ENCODE measurements at regions not wholly inside any gene's neighbourhood (a gene's known extent, or its start where the extent isn't known, plus 50 kb on each side); places are given as distances from the start of the nearest gene placed in this dataset.

- no peak for TF ChIP-seq CTCF (IDR thresholded peaks at IDR 0.05; ENCODE audit: unreplicated experiment)
- no peak overlapping the region for H3K27ac Mint-ChIP-seq (ENCODE audit: unreplicated experiment)
- no peaks in the 10 kb centered on the region for H3K36me3 Mint-ChIP-seq (ENCODE audit: insufficient read depth, unreplicated experiment)
- BruUV-seq (replicated peaks): no TSS peak
- intact Hi-C loops (cut with micrococcal nuclease; ENCODE audit: unreplicated experiment): loop anchor here (1.0 kb wide), 1 partner anchor 18 kb away; no protein-coding TSS in a partner anchor
- no peak for DNase-seq
- H3K9me3 Mint-ChIP-seq (ENCODE audit: low read depth, unreplicated experiment): no peaks in the 10 kb centered on the region
- H3K4me3 Mint-ChIP-seq (ENCODE audit: low read depth, unreplicated experiment): no peak overlapping the region
- CTCF ChIA-PET: no interaction called here
- peaks cover 23% of the 10 kb centered on the region for H3K4me1 Mint-ChIP-seq (ENCODE audit: low read depth, unreplicated experiment)
- no peaks in the 10 kb centered on the region for H3K27me3 Mint-ChIP-seq (ENCODE audit: unreplicated experiment)
Observed at GRCh38 chr7:46137725-46138124, 216.7 kb upstream of the IGFBP3 start.

GRCh38 chr7:46135557-46135956 is 214.5 kb upstream of the IGFBP3 start:
- BruUV-seq (replicated peaks): no TSS peak
- CTCF ChIA-PET: no interaction called here

GRCh38 chr7:46134795-46135194 is 213.7 kb upstream of the IGFBP3 start:
- intact Hi-C loops (cut with micrococcal nuclease; ENCODE audit: unreplicated experiment): no loop called here
- Mint-ChIP-seq H3K4me3 (ENCODE audit: low read depth, unreplicated experiment) (no peak overlapping the region), H3K9me3 (ENCODE audit: low read depth, unreplicated experiment) (no peaks in the 10 kb centered on the region), H3K36me3 (ENCODE audit: insufficient read depth, unreplicated experiment) (no peaks in the 10 kb centered on the region), H3K4me1 (ENCODE audit: low read depth, unreplicated experiment) (peaks cover 32% of the 10 kb centered on the region), H3K27ac (ENCODE audit: unreplicated experiment) (no peak overlapping the region), H3K27me3 (ENCODE audit: unreplicated experiment) (no peaks in the 10 kb centered on the region)
- BruUV-seq (replicated peaks): no TSS peak
- CTCF ChIA-PET: no interaction called here
- no peak for DNase-seq
- no peak for TF ChIP-seq CTCF (IDR thresholded peaks at IDR 0.05; ENCODE audit: unreplicated experiment)

More at GRCh38 chr7:46135557-46135956, 214.5 kb upstream of the IGFBP3 start:
- H3K4me1 Mint-ChIP-seq (ENCODE audit: low read depth, unreplicated experiment): peaks cover 33% of the 10 kb centered on the region
- no peak overlapping the region for H3K4me3 Mint-ChIP-seq (ENCODE audit: low read depth, unreplicated experiment)
- H3K9me3 Mint-ChIP-seq (ENCODE audit: low read depth, unreplicated experiment): no peaks in the 10 kb centered on the region
- H3K36me3 Mint-ChIP-seq (ENCODE audit: insufficient read depth, unreplicated experiment): no peaks in the 10 kb centered on the region
- no peak overlapping the region for H3K27ac Mint-ChIP-seq (ENCODE audit: unreplicated experiment)
- TF ChIP-seq CTCF (IDR thresholded peaks at IDR 0.05; ENCODE audit: unreplicated experiment): no peak
- no peaks in the 10 kb centered on the region for H3K27me3 Mint-ChIP-seq (ENCODE audit: unreplicated experiment)
- no peak for DNase-seq
- intact Hi-C loops (cut with micrococcal nuclease; ENCODE audit: unreplicated experiment): no loop called here

GRCh38 chr7:46134385-46134784 is 213.3 kb upstream of the IGFBP3 start:
- Mint-ChIP-seq H3K36me3 (ENCODE audit: insufficient read depth, unreplicated experiment) (no peaks in the 10 kb centered on the region), H3K9me3 (ENCODE audit: low read depth, unreplicated experiment) (no peaks in the 10 kb centered on the region), H3K4me1 (ENCODE audit: low read depth, unreplicated experiment) (peaks cover 28% of the 10 kb centered on the region), H3K27ac (ENCODE audit: unreplicated experiment) (no peak overlapping the region), H3K27me3 (ENCODE audit: unreplicated experiment) (no peaks in the 10 kb centered on the region), H3K4me3 (ENCODE audit: low read depth, unreplicated experiment) (no peak overlapping the region)
- intact Hi-C loops (cut with micrococcal nuclease; ENCODE audit: unreplicated experiment): no loop called here
- CTCF ChIA-PET: no interaction called here
- no TSS peak for BruUV-seq (replicated peaks)
- DNase-seq: no peak
- no peak for TF ChIP-seq CTCF (IDR thresholded peaks at IDR 0.05; ENCODE audit: unreplicated experiment)

Measured in Calu3 (cell line).